GM13976 (cell line): ENCODE measurements at regions not wholly inside any gene's neighbourhood (a gene's known extent, or its start where the extent isn't known, plus 50 kb on each side); places are given as distances from the start of the nearest gene placed in this dataset.
"Not testable (repeated sequence)": the region's sequence is repeated elsewhere in the genome, so short reads cannot be mapped to it uniquely, and the experiment has no call there.

Experiments used
- DNase-seq: peaks from one replicate; pipeline ENCODE4 v3.0.0; 2012; ENCODE audit warnings: low spot score
- in situ Hi-C: fragments of 300-500 bp; cut with MboI; formaldehyde crosslinking; loops from one replicate; pipeline ENCODE4 v1.12.0; 2022; ENCODE audit warnings: low sequenced_read_pairs, mixed read lengths, inconsistent platforms; ENCODE audit not compliant: unreplicated experiment
- TF ChIP-seq, protein P1 (sequence below): IDR thresholded peaks from 2 replicates; pipeline ENCODE4 v1.5.1; 2012; ENCODE audit warnings: borderline replicate concordance, mild to moderate bottlenecking; ENCODE audit not compliant: insufficient read depth; ENCODE audit errors: extremely low read depth, missing control alignments, control extremely low read depth

DNA sequence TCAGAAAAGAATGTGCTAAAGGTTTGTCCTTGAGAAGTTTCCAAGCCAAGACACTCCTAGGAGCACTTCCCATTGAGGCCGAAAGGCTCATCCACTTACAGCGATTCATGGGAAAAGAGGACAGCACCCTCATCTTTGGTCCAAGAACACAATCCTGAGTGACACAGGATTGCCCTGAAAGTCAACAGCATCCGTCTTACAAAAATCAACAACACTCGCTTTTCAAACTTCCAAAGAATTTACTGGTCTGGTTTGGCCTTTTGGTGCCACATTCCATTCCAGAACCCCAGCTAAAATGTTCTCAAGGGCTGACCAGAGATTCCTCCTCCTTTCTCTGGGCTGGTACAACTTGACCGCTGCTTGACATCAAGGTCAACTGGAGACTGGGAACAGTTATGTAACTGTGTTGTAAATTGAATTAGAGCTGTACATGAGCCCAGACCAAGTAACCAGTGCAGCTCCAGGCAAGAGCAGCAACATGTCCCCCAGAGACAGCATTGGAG, 415.8 kb upstream of the PIK3R1 start:
- TF ChIP-seq, protein P1, sequence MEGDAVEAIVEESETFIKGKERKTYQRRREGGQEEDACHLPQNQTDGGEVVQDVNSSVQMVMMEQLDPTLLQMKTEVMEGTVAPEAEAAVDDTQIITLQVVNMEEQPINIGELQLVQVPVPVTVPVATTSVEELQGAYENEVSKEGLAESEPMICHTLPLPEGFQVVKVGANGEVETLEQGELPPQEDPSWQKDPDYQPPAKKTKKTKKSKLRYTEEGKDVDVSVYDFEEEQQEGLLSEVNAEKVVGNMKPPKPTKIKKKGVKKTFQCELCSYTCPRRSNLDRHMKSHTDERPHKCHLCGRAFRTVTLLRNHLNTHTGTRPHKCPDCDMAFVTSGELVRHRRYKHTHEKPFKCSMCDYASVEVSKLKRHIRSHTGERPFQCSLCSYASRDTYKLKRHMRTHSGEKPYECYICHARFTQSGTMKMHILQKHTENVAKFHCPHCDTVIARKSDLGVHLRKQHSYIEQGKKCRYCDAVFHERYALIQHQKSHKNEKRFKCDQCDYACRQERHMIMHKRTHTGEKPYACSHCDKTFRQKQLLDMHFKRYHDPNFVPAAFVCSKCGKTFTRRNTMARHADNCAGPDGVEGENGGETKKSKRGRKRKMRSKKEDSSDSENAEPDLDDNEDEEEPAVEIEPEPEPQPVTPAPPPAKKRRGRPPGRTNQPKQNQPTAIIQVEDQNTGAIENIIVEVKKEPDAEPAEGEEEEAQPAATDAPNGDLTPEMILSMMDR, result no peak
- no peak for DNase-seq
- in situ Hi-C loops, result no loop called here

DNA sequence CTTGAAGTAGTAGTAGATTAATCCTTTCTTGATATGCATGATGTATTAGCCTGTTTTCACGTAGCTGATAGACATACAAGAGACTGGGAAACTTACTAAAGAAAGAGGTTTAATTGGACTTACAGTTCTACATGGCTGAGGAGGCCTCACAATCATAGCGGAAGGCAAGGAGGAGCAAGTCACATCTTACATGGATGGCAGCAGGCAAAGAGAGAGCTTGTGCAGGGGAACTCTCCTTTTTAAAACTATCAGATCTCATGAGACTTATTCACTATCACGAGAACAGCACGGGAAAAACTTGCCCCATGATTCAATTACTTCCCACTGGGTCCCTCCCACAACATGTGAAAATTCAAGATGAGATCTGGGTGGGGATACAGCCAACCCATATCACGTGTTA, 417.1 kb upstream of the PIK3R1 start:
- in situ Hi-C loops, result not testable (repeated sequence)

DNA sequence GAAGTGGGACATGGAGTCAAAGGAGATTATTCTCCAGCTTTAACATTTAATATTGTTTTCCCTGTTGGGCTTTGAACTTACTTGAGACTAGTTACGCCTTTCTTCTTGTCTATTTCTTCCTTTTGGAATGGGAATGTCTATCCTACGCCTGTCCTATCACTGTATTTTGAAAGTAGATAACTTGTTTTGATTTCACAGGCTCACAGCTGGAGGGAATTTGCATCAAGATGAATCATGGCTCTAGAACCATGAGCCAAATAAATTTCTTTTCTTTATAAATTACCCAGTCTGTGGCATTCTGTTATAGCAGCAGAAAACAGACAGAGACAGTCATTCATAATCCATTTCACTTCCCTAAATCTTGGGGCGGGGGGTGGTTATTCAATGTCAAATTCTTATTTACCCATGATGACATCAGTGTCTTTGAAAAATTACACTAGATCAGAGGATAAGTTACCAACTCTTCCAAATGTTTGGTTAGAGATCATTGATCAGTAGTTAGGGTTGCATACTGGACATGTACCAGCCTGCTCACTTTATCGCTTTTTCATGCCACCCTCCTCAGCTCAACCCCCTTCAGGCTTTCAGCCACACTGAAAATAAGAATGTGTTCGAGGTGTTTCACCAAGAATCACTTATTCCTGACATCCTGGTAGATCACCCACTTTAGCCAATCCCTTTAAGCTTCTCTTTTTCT, 419.6 kb upstream of the PIK3R1 start:
- TF ChIP-seq, protein P1, result no peak
- in situ Hi-C loops, result no loop called here
- DNase-seq, result no peak

More for the DNA sequence above, 417.1 kb upstream of the PIK3R1 start:
- DNase-seq, result not testable (repeated sequence)

DNA sequence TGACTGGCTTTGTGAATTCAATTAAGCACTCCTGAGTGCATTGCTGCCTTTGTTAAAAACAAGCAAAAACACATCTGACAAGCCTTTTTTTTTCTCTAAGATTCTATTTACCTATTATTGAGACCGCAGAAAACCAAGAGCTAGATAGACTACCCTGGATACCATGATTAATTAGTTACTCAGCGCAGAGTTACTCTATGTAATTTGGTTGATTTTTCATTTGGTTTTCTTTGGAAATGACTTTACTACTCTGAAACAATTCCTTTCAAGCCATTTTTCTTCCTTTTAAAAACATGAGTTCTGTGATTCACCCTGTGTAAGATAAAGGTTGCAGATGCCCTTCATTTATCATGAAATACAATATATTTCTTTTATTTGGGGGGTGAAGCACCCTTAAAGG, 421.6 kb upstream of the PIK3R1 start:
- in situ Hi-C loops, result no loop called here
- TF ChIP-seq, protein P1, result no peak
- no peak for DNase-seq

DNA sequence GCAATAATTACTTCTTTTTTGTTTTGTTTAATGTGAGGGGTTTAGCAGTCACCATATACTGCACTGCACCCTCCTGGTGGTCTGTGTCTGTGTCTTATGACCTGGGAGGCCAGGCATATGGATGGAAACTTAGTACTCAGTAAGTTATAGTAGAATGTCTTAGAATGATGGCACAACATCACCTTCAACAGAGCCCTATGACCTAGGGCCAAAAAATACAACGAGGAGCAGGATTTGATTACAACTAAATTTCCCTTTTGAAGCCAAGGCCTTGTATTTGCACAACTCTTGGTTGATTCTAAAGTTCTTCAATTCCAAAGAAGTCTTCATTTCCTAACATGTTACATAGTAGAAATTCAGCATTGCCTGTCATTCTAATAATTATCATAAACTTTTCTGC, 422.1 kb upstream of the PIK3R1 start:
- in situ Hi-C loops, result no loop called here
- TF ChIP-seq, protein P1, result no peak
- no peak for DNase-seq

DNA sequence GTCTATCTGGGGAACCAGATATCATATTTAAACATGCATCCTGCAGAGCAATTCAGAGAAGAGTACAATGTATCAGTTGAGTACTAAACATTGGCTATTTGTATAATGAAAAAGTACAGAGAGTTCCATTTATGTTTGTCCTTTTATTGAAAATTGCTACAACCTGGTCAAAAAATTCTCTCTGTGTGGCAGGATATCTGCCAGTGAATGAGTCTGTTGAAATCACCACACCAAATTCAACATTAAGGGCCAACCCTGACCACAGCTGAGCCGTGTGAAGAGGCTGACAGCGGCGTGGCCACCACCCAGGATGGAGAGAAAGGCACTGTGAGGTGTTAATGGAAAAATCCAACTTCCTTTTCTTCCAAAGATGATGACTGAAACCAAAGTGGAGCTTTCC, 422.7 kb upstream of the PIK3R1 start:
- in situ Hi-C loops, result no loop called here
- TF ChIP-seq, protein P1, result no peak
- DNase-seq, result no peak

DNA sequence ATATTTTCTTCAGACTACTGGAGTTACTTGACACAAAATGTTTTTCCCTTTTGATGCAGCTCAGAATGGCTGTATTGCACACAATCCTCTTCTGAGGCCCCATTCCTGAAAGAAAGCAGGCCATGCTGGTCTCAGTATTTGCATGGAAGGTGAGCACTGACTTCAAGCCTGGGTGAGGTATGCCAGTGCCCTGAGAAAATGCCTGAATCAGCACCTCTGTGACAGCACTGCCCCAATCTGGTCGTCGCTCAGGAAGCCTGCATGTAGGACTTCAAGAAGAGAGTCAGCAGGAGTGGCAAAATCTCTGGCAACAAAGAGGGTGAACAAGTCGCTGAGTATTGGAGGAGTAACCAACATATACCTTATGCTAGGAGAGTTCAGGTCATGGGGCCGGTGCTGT, 425.2 kb upstream of the PIK3R1 start:
- TF ChIP-seq, protein P1, result no peak
- no peak for DNase-seq
- in situ Hi-C loops, result no loop called here

DNA sequence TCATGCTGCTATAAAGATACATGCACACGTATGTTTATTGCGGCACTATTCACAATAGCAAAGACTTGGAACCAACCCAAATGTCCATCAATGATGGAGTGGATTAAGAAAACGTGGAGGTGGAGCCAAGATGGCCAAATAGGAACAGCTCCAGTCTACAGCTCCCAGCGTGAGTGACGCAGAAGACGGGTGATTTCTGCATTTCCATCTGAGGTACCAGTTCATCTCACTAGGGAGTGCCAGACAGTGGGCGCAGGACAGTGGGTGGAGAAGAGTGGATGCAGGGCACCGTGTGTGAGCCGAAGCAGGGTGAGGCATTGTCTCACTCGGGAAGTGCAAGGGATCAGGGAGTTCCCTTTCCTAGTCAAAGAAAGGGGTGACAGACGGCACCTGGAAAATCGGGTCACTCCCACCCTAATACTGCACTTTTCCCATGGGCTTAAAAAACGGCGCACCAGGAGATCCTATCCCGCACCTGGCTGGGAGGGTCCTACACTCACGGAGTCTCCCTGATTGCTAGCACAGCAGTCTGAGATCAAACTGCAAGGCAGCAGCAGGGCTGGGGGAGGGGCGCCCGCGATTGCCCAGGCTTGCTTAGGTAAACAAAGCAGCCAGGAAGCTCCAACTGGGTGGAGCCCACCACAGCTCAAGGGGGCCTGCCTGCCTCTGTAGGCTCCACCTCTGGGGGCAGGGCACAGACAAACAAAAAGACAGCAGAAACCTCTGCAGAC, 435.5 kb upstream of the PIK3R1 start:
- in situ Hi-C loops, DNase-seq: not testable (repeated sequence)
